Activated CD4-positive, alpha-beta T cell treated with anti-CD3 and anti-CD28 coated beads for 36 hours (primary cell): ENCODE measurements at regions not wholly inside any gene's neighbourhood (a gene's known extent, or its start where the extent isn't known, plus 50 kb on each side); places are given as distances from the start of the nearest gene placed in this dataset.

ENCODE experiments used
- ATAC-seq: fragments of 200-7000 bp; cut with Tn5 transposase; one replicate; pipeline ENCODE4 v1.10.0; 2021; ENCODE audit warnings: mild to moderate bottlenecking, moderate library complexity
- CTCF ChIA-PET: fragments of 350-600 bp; sonication (Branson Sonifier 250); formaldehyde crosslinking; loops from one replicate; lab custom pipeline; 2021; ENCODE audit warnings: antibody characterized with exemption; lab: Charles Lee
- POLR2A ChIA-PET: fragments of 350-600 bp; sonication (Branson Sonifier 250); formaldehyde crosslinking; loops from one replicate; lab custom pipeline; 2021; ENCODE audit warnings: antibody characterized with exemption, inconsistent platforms; lab: Charles Lee
- DNase-seq: peaks from one replicate; pipeline ENCODE4 v3.0.0-alpha.2; 2020
- H3K27ac Mint-ChIP-seq: one replicate; pipeline ENCODE4 v1.8.0; 2021; ENCODE audit warnings: mixed read lengths
- H3K27me3 Mint-ChIP-seq: one replicate; pipeline ENCODE4 v1.8.0; 2021; ENCODE audit warnings: mixed read lengths
- H3K36me3 Mint-ChIP-seq: one replicate; pipeline ENCODE4 v1.8.0; 2021; ENCODE audit warnings: low read depth, mixed read lengths
- H3K4me1 Mint-ChIP-seq: one replicate; pipeline ENCODE4 v1.8.0; 2021; ENCODE audit warnings: mixed read lengths
- H3K4me3 Mint-ChIP-seq: one replicate; pipeline ENCODE4 v1.8.0; 2021; ENCODE audit warnings: mild to moderate bottlenecking, moderate library complexity, mixed read lengths
- H3K9me3 Mint-ChIP-seq: one replicate; pipeline ENCODE4 v1.8.0; 2021; ENCODE audit warnings: low read depth, mixed read lengths
- intact Hi-C, 2 experiments: fragments of 100-400 bp; cut with DNase I in 1 of 2; cut with micrococcal nuclease in 1 of 2; formaldehyde crosslinking; loops; one replicate each; pipeline versions ENCODE4 v1.14.2 to v1.15.1; 2022 to 2024; cut with DNase I, micrococcal nuclease

- no peak for ATAC-seq
- Mint-ChIP-seq H3K9me3 (no peaks in the 10 kb centered on the region), H3K4me3 (no peak overlapping the region), H3K27me3 (peaks cover 8% of the 10 kb centered on the region), H3K36me3 (no peaks in the 10 kb centered on the region), H3K4me1 (peaks cover 19% of the 10 kb centered on the region), H3K27ac (no peak overlapping the region)
- intact Hi-C loops: no loop called here
- ChIA-PET POLR2A (no interaction called here), CTCF (no interaction called here)
- DNase-seq: no peak
Observed at GRCh38 chr4:159052315-159052714, 50.6 kb upstream of the RAPGEF2 start.
